ENCODE measurements at regions not wholly inside any gene's neighbourhood (a gene's known extent, or its start where the extent isn't known, plus 50 kb on each side); places are given as distances from the start of the nearest gene placed in this dataset.
A peak's percentile ranks its signal among the peaks of the same experiment; 100 is the strongest.
"Not testable (repeated sequence)": the region's sequence is repeated elsewhere in the genome, so short reads cannot be mapped to it uniquely, and the experiment has no call there.

DNA sequence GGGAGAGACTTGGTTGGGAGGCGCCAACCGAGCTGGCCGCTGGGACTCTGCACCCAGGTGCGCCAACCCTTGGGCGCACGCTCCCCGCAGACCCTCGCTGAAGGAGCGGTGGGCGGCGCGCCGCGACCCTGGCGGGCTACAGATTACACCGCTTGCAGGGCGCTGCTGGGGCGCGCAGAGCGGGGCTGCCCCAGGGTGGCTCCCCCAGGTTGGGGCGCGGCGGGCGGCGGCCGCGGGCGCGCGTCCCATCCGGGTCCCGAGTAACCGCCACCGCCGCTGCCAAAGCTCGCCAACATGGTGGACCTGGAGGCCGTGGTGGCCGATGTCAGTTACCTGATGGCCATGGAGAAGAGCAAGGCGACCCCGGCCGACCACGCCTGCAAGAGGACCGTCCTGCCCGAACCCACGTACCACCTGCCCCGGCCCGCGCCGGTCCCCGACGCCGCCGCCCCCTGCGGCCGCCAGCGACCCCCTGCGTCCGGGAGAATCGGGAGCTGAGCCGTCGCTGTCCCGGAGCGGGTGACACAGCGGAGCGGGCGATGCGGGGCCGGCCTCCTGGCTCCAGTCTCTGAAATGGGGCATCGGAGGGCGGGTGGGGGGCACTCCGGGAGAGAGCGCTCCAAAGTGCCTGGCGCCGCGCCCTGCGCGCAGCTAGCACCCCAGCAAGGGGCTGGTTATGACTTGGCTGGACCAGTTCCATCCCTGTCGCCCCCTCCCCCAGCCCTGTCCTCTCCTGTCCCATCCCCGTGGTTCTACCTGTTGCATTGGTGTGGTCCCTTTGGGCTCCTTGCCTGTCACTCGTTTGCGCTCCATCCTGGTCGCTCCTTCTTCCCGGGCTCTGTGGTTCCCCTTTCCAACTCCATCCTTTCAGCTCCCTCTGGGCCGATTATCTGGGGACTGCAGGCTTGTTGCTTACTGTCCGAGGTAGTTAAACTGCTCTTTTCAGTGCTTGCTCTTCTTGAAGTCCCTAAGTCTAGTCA is 143.3 kb upstream of the GRK3 start:
- DNase-seq, result no peak

DNA sequence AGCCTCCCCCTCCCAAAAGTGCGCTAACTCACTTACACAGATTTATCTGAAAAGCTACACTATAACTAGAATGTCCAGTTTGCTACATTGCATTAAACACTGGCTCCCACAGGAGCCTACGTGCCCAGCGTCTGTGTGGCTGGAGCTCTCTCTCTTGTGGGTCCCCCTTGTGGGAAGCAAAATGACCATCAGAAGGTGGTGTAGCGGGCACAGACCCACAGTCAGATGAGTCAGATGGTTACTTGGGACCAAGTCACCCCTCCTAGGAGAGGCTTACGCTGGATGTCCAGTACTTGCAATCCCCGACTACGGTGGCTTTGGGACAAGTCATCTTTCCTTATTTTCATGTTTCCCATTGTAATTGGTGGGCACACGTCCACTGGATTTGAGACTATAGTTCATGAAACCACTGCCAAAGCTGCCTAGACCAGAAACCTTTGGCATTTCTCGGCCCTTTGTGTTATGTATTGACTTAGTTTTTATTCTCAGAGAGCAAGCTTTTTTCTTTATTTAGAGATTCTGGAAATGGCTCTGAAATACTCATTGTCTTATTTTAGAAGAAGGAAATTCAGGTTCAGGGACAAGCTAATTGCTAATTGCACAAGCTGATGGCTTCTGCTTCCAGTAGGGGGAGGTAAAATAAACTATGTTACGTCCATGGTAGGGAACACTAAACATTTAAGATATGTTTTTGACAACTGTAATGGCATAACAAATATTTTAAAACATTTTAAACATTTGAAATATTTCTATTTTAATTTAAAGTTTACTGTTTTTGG is 137.8 kb upstream of the GRK3 start:
- DNase-seq, result not testable (repeated sequence)

DNA sequence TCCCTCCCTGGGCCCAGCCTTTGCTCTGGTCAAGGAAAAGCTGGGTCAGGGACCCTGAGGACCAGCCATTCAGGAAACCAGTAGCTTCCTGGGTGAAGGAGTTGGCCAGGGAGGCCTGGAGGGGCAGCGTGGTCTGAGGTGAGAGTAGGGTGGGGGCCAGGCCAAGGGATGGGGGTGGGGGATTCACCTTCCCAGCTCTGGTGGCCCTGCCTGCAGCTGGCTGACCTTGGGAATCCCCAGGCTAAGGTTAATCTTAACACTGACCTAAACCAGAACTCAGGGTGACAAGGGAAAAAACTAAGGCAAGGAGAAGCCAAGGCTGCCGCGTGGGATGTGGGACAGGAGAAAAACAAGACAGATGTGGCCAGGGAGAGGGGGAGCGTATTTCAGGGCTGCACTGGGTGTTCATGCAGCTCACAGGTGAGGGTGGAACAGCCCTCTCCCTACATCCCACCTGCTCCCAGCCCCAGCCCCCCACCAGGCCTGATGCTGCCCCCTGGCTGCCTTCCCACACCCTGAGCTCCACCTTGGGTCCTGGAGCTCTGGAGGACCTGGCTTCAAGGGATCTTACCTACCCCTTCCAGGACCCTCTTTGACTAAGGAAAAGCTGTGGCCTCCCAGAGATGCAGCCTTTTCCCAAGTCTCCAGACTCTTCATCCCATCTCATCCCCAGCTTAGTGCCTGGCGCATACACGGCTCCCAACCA is 132.7 kb upstream of the GRK3 start:
- not testable (repeated sequence) for DNase-seq

DNA sequence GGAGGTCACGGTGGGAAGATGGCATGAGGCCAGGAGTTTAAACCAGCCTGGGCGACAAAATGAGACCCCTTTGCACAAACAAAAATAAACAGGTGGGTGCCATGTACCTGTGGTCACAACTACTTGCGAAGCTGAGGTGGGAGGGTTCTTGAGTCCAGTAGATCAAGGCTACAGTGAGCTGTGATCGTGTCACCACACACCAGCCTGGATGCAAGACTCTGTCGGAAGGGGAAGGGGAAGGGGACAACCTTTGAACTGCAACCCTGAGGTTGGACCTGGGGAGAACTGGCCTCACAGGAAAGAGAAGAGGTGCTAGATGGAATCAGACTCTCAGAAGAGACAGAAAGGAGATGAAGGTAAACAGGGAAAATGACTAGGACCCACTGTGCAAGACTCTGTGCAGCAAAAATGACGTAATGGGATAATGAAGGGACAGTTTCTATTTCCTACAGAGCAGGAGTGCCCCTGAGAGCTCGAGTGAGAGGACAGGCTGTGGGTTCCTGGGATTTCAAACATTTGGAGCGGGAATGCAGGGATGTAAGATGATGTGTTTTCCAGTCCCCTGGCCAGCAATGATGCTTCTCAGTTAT is 131.0 kb upstream of the GRK3 start:
- DNase-seq, result not testable (repeated sequence)

DNA sequence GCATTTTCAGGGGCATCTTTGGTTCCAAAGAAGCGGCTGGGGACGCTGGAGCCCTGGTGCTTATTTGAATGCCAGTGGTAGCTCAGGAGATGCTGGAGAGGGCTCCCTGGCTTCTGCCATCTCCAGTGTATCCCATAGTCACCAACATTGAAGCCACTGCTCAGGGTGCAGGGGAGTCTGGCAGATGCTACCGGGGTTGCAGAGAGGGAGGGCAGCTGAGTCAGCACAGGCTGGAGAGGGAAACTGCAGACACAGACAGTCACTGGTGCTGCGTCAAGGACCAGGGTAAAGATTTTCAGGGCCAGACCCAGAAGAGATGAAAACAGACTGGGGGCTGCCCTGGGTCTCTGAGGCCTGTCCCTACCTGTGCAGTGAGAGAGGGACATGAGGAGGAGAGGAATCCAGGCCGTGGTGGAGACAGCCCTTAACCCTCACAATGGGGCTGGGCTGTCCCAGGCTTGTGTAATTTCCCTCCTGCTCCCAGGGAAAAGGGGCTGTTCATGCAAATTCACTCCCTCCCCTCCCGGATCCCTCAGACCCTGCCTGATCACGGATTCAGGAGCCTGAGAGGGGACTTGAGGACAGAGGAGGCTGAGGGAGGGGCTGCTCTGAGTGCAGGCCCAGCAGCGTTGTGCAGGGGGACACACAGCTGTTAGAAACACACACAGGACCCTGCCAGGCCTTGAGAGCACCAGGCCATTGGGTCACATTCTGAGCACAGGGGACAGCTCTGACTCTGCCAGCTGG is 126.9 kb upstream of the GRK3 start:
- no peak for DNase-seq

DNA sequence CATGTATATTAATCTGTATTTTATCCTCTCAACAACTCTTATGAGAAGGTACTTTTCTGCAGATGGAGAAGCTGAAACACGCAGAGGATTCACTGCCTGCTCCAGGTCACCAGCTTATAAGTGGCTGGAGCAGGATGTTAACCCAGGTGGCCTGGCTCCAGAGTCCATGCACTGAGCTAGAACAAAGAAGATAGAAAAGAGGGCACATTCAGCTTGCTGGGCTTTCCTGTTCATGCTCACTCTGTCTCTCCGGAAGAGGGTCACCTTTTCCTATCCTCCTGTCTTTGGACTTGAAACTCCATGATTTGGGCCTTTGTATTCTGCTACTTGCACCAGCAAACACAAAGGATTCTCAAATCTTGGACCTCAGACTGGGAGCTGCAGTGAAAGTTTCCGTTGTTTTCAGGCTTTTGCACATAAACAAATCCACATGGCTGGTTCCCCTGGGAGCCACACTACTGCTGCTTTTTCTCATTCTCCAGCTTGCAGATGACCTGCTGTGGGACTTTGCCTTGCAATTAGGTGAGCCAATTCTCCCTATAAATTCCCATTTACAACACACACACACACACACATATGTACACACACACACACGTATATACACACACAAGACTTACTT is 117.3 kb upstream of the GRK3 start:
- no peak for DNase-seq

DNA sequence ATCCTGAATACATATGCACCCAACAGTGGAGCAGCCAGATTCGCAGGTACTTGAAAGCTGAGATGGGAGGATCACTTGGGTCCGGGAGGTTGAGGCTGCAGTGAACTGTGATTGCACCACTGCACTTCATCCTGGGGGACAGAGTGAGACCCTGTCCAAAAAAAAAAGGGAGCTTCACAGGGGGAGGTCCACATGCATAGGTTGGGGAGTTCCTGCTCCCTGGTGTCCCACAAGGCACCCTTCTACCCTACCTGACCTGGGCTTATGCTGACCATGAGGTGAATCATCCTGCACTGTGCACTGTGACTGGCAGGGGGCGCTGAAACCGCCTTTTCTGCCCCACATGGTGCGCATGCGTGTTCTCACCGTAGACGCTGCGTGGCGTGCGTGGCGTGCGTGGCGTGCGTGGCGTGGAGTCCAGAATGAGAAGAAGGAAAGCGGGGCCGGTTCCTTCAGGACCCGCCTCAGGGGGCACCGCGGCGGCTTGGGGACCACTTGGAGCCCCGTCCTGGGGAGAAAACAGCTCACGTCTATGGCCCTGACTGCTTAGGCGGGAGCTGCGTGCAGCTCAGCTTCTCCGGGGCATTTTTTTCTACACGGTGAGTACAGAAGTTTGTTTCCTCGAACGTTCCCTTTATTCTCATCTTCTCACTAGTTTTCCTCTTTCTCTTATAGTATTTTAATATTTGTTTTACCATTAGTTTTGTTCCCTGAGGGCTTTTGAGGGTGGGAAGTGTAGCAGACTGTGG is 116.6 kb upstream of the GRK3 start:
- peak; percentile 94 for DNase-seq

DNA sequence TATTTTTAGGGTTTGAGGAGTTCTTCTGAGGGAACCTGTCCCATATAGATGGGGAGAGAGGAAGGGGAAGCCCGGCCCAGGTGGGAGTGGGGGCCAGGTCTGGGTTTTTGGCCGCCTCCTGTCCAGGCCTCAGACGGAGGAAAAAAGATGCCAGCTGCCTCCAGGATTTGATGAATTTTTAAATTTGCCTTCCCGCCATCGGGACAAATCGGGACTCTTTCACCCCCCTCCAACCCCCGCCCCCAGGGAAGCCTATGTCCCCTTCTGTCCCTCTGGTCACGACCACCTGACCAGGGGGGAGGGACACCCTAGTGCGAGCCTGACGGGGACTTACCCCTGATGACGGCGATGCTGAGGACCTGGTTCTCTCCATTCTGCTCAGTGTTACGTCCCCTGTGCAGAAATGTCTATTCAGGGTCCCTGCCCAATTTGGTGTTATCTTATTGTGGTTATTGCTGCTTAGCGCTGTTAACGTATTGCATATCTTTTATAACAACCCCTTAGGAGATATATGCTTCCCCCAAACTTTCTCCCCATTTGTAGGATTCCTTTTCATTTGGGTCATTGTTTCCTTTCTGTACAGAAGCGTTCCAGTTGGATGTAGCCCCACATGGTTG is 115.9 kb upstream of the GRK3 start:
- peak in 1 of 2 experiments; percentile 32 for DNase-seq

DNA sequence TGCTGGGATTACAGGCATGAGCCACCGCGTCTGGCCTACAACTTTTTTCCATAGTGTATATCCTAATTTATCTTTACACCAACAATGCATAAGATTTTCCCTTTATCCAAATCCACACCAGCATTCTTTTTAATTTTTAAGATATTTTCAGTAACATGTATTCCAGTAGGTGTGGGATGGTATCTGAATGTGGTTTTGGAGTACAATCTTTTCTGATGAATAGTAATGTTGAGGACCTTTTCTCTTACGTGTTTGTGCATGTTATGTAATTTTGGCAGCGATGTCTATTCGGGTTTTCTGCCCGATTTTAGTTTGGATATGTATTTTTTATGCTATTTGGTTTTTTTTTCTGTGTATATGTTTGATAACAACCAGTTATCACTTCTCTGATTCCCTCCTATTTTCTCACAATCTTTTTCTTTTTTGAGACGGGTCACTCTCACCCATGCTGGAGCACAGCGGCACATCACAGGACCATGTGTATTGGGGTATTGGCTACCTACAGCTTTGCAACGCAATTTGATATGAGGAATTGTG is 114.6 kb upstream of the GRK3 start:
- no peak for DNase-seq

DNA sequence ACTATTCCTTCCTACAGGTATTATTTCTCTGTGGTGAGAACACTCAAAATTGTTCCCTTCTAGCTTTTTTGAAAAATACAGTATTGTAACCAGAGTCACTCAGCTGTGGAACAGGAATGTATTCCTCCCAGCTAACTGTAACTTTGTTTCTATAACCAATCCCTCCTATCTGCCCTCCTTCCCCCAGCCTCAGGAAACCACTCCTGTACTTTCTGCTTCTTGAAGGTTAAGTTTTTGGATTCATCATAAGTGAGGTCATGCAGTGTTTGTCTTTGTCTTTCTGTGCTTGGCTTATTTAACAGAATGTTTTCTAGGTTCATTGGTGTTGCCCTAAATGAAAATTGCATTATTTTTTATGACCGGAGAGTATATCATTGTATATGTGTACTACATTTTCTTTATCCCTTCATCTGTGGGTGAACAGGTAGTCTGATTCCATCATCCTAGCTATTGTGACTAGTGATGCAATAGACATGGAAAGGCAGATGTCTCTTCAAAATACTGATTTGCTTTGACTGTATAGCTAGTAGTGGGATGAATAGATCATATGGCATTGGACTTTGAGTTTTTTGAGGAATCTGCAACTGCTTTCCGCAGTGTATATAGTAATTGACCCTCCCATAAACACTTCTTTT is 112.9 kb upstream of the GRK3 start:
- no peak for DNase-seq

DNA sequence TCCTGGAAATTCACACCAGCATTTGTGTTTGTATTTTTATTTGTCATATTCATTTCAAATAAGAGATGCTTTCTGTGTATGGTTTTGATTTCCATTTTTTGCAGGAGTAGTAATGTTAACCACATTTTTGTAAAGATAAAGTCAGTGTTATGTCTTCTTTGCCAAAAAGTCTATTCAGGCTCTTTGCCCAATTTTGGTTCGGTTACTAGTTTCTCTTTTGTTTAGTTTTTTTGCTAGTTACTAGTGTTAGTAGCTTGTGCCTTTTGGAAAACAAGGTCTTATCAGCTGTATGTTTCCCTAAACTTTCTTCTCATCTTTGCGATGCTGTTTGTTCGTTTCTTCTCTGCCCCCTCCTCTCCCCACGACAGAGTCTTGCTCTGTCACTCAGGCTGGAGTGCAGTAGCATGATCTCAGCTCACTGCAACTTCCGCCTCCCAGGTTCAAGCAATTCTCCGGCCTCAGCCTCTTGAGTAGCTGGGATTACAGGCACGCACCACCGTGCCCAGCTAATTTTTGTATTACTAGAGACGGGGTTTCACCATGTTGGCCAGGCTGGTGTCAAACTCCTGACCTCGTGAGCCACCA is 112.3 kb upstream of the GRK3 start:
- no peak for DNase-seq

DNA sequence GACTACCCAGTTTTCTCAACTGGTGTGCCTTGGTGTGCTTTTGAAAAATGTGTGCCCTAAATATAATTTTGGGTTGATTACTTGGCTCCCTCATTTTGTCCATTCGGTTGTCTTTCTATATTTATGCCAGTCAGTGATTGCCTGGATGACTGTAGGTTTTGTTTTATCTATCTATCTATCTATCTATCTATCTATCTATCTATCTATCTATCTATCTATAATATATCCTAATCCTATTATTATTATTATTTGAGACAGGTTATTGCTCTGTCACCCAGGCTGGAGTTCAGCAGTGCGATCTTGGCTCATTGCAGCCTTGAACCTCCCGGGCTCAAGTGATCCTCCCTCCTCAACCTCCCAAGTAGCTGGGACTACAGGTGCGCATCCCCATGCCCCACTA is 111.4 kb upstream of the GRK3 start:
- DNase-seq, result no peak

DNA sequence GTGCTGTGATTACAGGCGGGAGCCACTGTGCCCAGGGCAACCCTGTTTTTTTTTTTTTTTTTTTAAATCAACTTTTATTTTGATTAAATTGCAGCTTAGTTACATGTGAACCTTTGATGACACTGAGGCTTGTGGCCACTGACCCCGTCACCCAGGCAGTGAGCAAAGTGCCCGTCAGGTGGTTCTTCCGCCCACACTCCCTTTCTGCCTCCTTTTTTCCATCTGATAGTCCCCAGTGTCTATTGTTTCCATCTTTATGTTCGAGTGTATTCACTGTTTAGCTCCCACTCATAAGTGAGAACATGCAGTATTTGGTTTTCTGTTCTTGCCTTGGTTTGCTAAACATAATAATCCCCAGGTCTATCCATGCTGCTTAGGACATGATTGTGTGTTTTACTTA is 110.9 kb upstream of the GRK3 start:
- peak; percentile 45 to 53 for DNase-seq

DNA sequence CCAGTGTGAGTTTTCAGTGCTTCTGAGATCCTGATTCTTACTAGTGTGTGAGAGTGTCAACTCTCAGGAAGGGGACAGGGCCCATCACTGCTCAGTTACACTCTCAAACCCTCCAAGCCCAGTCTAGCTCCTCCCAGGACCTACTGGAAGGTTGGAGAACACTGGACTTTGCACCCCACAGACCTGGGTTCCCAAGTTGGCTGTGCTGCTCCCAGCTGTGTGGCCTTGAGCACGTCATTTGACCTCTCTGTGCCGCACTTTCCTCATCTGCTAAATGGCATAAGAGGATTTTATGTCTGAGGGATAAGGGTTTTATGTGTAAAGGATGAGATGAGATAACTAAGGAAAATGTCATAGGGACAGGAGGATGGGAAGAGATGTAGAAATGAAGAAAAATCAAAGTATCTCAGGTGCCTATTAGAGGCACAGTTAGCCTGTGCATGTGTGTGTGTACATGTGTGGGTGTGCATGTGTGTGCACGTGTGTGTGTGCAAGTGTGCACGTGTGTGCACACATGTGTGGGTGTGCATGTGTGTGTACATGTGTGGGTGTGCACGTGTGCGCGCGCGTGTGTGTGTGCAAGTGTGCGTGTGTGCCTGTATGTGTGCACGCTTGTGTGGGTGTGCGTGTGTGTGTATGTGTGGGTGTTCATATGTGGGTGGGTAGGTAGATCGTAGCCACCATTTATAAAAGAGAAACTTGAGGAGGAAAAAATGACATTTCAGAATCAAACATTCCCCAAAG is 108.0 kb upstream of the GRK3 start:
- not testable (repeated sequence) for DNase-seq

DNA sequence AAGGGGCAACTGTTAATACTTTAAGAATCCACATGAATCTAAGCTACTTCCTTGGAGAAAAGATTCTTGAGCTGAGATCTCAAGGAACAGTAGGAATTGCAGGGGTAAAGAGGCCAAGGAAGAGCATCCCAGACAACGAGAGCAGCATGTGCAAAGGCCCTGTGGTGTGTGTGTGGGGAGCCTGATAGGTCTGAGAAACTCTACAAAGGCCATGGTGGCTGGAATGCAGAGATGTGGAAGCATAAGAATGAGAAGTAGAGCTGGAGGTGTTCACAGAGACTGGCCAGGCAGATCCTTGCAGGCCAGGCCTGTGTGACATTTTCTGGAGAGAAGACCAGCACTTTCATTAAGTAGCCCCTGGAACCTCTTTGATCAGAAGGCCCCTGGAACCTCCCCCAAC is 105.8 kb upstream of the GRK3 start:
- not testable (repeated sequence) for DNase-seq

DNA sequence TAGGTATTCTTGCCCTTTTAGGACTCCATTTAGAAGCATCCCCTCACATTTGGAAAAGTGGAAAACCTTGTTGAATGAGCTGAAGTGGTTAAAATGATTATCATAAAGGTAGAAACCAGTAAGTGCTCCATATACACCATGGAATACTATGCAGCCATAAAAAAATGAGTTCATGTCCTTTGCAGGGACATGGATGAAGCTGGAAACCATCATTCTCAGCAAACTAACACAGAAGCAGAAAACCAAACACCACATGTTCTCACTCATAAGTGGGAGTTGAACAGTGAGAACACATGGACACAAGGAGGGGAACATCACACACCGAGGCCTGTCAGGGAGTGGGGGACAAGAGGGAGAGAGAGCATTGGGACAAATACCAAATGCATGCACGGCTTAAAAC is 103.8 kb upstream of the GRK3 start:
- DNase-seq, result not testable (repeated sequence)

DNA sequence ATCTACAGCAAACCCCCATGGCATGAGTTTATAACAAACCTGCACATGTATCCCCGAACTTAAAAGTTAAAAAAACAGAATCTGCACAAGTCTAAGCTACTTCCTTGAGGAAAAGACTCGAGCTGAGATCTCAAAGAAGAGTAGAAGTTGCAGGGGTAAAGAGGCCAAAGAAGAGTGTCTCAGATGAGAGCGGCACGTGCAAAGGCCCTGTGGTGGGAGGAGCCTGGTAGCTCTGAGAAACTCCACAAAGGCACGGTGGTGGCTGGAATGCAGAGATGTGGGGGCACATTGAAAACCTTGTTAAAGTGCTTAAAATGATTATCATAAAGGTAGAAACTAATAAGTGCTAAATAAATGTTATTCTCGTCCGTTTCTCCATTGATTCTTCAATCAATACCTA is 103.2 kb upstream of the GRK3 start:
- no peak for DNase-seq

All from activated T-cell treated with anti-CD3 and anti-CD28 coated beads, Interleukin-2, amount 50 U/mL, for 48 hours (primary cell).